ENCODE measurements at regions not wholly inside any gene's neighbourhood (a gene's known extent, or its start where the extent isn't known, plus 50 kb on each side); places are given as distances from the start of the nearest gene placed in this dataset.

- no peak for TF ChIP-seq CTCF (IDR thresholded peaks at IDR 0.05; ENCODE audit: poor library complexity, severe bottlenecking)
- no peak overlapping the region for H2AFZ ChIP-seq (ENCODE audit: low read depth, low read length)
Observed at GRCh38 chr6:15087186-15087589, 158.7 kb upstream of the JARID2 start.

GRCh38 chr6:15088904-15089568 lies 156.8 kb upstream of the JARID2 start:
- TF ChIP-seq REST (IDR thresholded peaks at IDR 0.05; ENCODE audit: borderline replicate concordance) (no peak), POLR2AphosphoS5 (IDR thresholded peaks at IDR 0.05) (no peak), TAF1 (IDR thresholded peaks at IDR 0.05; ENCODE audit: low read depth) (no peak), RAD21 (conservative IDR thresholded peaks at IDR 0.05) (no peak)
- Histone ChIP-seq H3K9me3 (ENCODE audit: low read length) (no peaks in the 10 kb centered on the region), H3F3A (ENCODE audit: insufficient read depth, low read length, poor library complexity, severe bottlenecking) (no peaks in the 10 kb centered on the region), H2AFZ (ENCODE audit: low read depth, low read length) (no peak overlapping the region), H3K27me3 (ENCODE audit: insufficient read depth, low read depth, low read length) (no peaks in the 10 kb centered on the region), H4K20me1 (ENCODE audit: insufficient read depth) (no peaks in the 10 kb centered on the region), H3K9me2 (ENCODE audit: insufficient read depth, low read length) (no peaks in the 10 kb centered on the region), H3K9ac (ENCODE audit: low read length) (no peak overlapping the region), H3K36me3 (ENCODE audit: insufficient read depth, low read length) (no peaks in the 10 kb centered on the region), H3K27ac (ENCODE audit: low read length) (no peak overlapping the region), H3K4me2 (ENCODE audit: low read length) (no peak overlapping the region), H3K79me2 (replicated peaks; ENCODE audit: insufficient read depth, low read length) (no peaks in the 10 kb centered on the region), H3K4me3 (ENCODE audit: low read length) (no peak overlapping the region)

More at GRCh38 chr6:15087186-15087589, 158.7 kb upstream of the JARID2 start:
- H3K4me3 ChIP-seq (ENCODE audit: low read length): no peak overlapping the region
- no peaks in the 10 kb centered on the region for H3F3A ChIP-seq (ENCODE audit: insufficient read depth, low read length, poor library complexity, severe bottlenecking)
- no peaks in the 10 kb centered on the region for H3K27me3 ChIP-seq (ENCODE audit: insufficient read depth, low read depth, low read length)
- H3K9ac ChIP-seq (ENCODE audit: low read length): no peak overlapping the region
- no peak overlapping the region for H3K4me2 ChIP-seq (ENCODE audit: low read length)
- no peaks in the 10 kb centered on the region for H3K79me2 ChIP-seq (replicated peaks; ENCODE audit: insufficient read depth, low read length)
- H3K36me3 ChIP-seq (ENCODE audit: insufficient read depth, low read length): no peaks in the 10 kb centered on the region
- no peak overlapping the region for H3K27ac ChIP-seq (ENCODE audit: low read length)
- H3K9me2 ChIP-seq (ENCODE audit: insufficient read depth, low read length): no peaks in the 10 kb centered on the region
- no peaks in the 10 kb centered on the region for H3K9me3 ChIP-seq (ENCODE audit: low read length)
- no peaks in the 10 kb centered on the region for H4K20me1 ChIP-seq (ENCODE audit: insufficient read depth)

GRCh38 chr6:15089569-15090144 lies 156.2 kb upstream of the JARID2 start:
- H3K27me3 ChIP-seq (ENCODE audit: insufficient read depth, low read depth, low read length): no peaks in the 10 kb centered on the region
- no peaks in the 10 kb centered on the region for H3K79me2 ChIP-seq (replicated peaks; ENCODE audit: insufficient read depth, low read length)
- no peak overlapping the region for H3K4me3 ChIP-seq (ENCODE audit: low read length)
- no peak overlapping the region for H3K27ac ChIP-seq (ENCODE audit: low read length)
- no peaks in the 10 kb centered on the region for H3K36me3 ChIP-seq (ENCODE audit: insufficient read depth, low read length)
- H3K4me2 ChIP-seq (ENCODE audit: low read length): no peak overlapping the region
- no peaks in the 10 kb centered on the region for H3K9me3 ChIP-seq (ENCODE audit: low read length)
- no peak overlapping the region for H2AFZ ChIP-seq (ENCODE audit: low read depth, low read length)
- no peaks in the 10 kb centered on the region for H4K20me1 ChIP-seq (ENCODE audit: insufficient read depth)
- H3F3A ChIP-seq (ENCODE audit: insufficient read depth, low read length, poor library complexity, severe bottlenecking): no peaks in the 10 kb centered on the region
- TF ChIP-seq EZH2 (IDR thresholded peaks at IDR 0.05; ENCODE audit: borderline replicate concordance, insufficient read depth, low read length, poor library complexity, severe bottlenecking) (no peak), POLR2AphosphoS5 (IDR thresholded peaks at IDR 0.05) (no peak), EP300 (conservative IDR thresholded peaks at IDR 0.05; ENCODE audit: poor library complexity, severe bottlenecking) (no peak), MXI1 (conservative IDR thresholded peaks at IDR 0.05; ENCODE audit: poor library complexity, severe bottlenecking) (no peak), SMC3 (conservative IDR thresholded peaks at IDR 0.05; ENCODE audit: poor library complexity) (no peak), CTCF (IDR thresholded peaks at IDR 0.05; ENCODE audit: poor library complexity, severe bottlenecking) (no peak), RAD21 (conservative IDR thresholded peaks at IDR 0.05) (no peak), REST (IDR thresholded peaks at IDR 0.05; ENCODE audit: borderline replicate concordance) (no peak), TAF1 (IDR thresholded peaks at IDR 0.05; ENCODE audit: low read depth) (no peak)
- H3K9ac ChIP-seq (ENCODE audit: low read length): no peak overlapping the region
- no peaks in the 10 kb centered on the region for H3K9me2 ChIP-seq (ENCODE audit: insufficient read depth, low read length)
